A673 (cell line): ENCODE measurements at regions not wholly inside any gene's neighbourhood (a gene's known extent, or its start where the extent isn't known, plus 50 kb on each side); places are given as distances from the start of the nearest gene placed in this dataset.

Source experiments
- BruUV-seq: library from RNA; stranded (reverse); fragments of 400-500 nt; replicated peaks from 2 replicates; lab custom pipeline; 2021; lab: Mats Ljungman, UMichigan
- CTCF ChIA-PET: fragments of 300-600 bp; sonication (Branson Sonifier 250); formaldehyde crosslinking; loops from one replicate; lab custom pipeline; 2022; ENCODE audit warnings: antibody characterized with exemption; lab: Charles Lee
- POLR2A ChIA-PET: fragments of 300-600 bp; sonication (Branson Sonifier 250); formaldehyde crosslinking; loops from one replicate; lab custom pipeline; 2022; ENCODE audit warnings: antibody characterized with exemption; ENCODE audit not compliant: low non-redundant PET; lab: Charles Lee
- DNase-seq: peaks from one replicate; pipeline ENCODE4 v3.0.0-alpha.2; 2015; ENCODE audit warnings: low spot score
- H3K27ac ChIP-seq: fragments of 200-600 bp; sonication (generic); 2 replicates; pipeline ENCODE4 v1.5.1; 2016; ENCODE audit warnings: mixed run types, low read depth, mild to moderate bottlenecking, mixed read lengths, antibody characterized with exemption, low read length; ENCODE audit not compliant: poor library complexity, severe bottlenecking
- H3K27me3 ChIP-seq: fragments of 200-600 bp; sonication (generic); replicated peaks from 2 replicates; pipeline ENCODE4 v1.6.1; 2017; ENCODE audit warnings: mixed run types, low read depth, mild to moderate bottlenecking, mixed read lengths, antibody characterized with exemption, low read length; ENCODE audit not compliant: insufficient read depth, poor library complexity
- H3K36me3 ChIP-seq: fragments of 200-600 bp; sonication (generic); 2 replicates; pipeline ENCODE4 v1.6.1; 2016; ENCODE audit warnings: mixed run types, mild to moderate bottlenecking, mixed read lengths, antibody characterized with exemption, low read length; ENCODE audit not compliant: insufficient read depth, poor library complexity, severe bottlenecking
- H3K4me1 ChIP-seq: fragments of 200-600 bp; sonication (generic); 2 replicates; pipeline ENCODE4 v1.6.1; 2017; ENCODE audit warnings: mixed run types, mild to moderate bottlenecking, mixed read lengths, antibody characterized with exemption, low read length; ENCODE audit not compliant: insufficient read depth, poor library complexity, severe bottlenecking
- H3K4me3 ChIP-seq: fragments of 200-600 bp; sonication (generic); 2 replicates; pipeline ENCODE4 v1.5.1; 2016; ENCODE audit warnings: low read depth, mixed run types, mild to moderate bottlenecking, mixed read lengths, low read length; ENCODE audit not compliant: poor library complexity, severe bottlenecking
- H3K9me3 ChIP-seq: fragments of 200-600 bp; sonication (generic); 2 replicates; pipeline ENCODE4 v1.6.1; 2016; ENCODE audit warnings: mixed run types, low read depth, mild to moderate bottlenecking, mixed read lengths, antibody characterized with exemption, low read length; ENCODE audit not compliant: poor library complexity, severe bottlenecking
- CTCF ChIP-seq: fragments of 300-800, 200-600 bp; sonication (generic); conservative IDR thresholded peaks from 2 replicates; pipeline ENCODE4 v1.5.1; 2017; ENCODE audit warnings: low read depth, mild to moderate bottlenecking, antibody characterized with exemption, low read length, moderate library complexity, mixed read lengths
- EZH2 ChIP-seq: fragments of 200-600 bp; sonication (generic); IDR thresholded peaks from 2 replicates; pipeline ENCODE4 v1.6.1; 2017; ENCODE audit warnings: borderline replicate concordance, low read depth, mild to moderate bottlenecking, mixed read lengths, antibody characterized with exemption, low read length; ENCODE audit not compliant: poor library complexity, severe bottlenecking
- intact Hi-C: fragments of 100-400 bp; cut with micrococcal nuclease; formaldehyde crosslinking; loops from one replicate; pipeline ENCODE4 v1.10.0; 2022; ENCODE audit not compliant: unreplicated experiment

GRCh38 chr1:30042438-30043147 is 680.8 kb downstream of the MATN1 start:
- BruUV-seq: no TSS peak
- Histone ChIP-seq H3K27ac (no peak overlapping the region), H3K4me1 (no peaks in the 10 kb centered on the region), H3K36me3 (no peaks in the 10 kb centered on the region), H3K4me3 (no peak overlapping the region), H3K27me3 (no peaks in the 10 kb centered on the region), H3K9me3 (no peaks in the 10 kb centered on the region)
- no peak for DNase-seq
- ChIA-PET CTCF (no interaction called here), POLR2A (no interaction called here)
- TF ChIP-seq CTCF (no peak), EZH2 (no peak)
- intact Hi-C loops: no loop called here

GRCh38 chr1:30041741-30042437 is 681.5 kb downstream of the MATN1 start:
- Histone ChIP-seq H3K4me1 (no peaks in the 10 kb centered on the region), H3K36me3 (no peaks in the 10 kb centered on the region), H3K27ac (no peak overlapping the region), H3K9me3 (no peaks in the 10 kb centered on the region), H3K27me3 (no peaks in the 10 kb centered on the region), H3K4me3 (no peak overlapping the region)
- BruUV-seq: no TSS peak
- POLR2A ChIA-PET: interaction anchor here (0.6 kb wide), 1 partner anchor 20 kb away, joined by 5 read pairs; no protein-coding TSS in a partner anchor
- CTCF ChIA-PET: no interaction called here
- TF ChIP-seq EZH2 (no peak), CTCF (no peak)
- DNase-seq: no peak
- intact Hi-C loops: no loop called here

- TF ChIP-seq CTCF: no peak
- TF ChIP-seq EZH2: no peak
- intact Hi-C loops: no loop called here
- DNase-seq: no peak
- Histone ChIP-seq H3K4me3 (no peak overlapping the region), H3K4me1 (no peaks in the 10 kb centered on the region), H3K9me3 (no peaks in the 10 kb centered on the region), H3K27ac (no peak overlapping the region), H3K36me3 (no peaks in the 10 kb centered on the region), H3K27me3 (no peaks in the 10 kb centered on the region)
- no TSS peak for BruUV-seq
- ChIA-PET POLR2A (no interaction called here), CTCF (no interaction called here)
These were observed 683.0 kb downstream of the MATN1 start for GRCh38 chr1:30040081-30041019.
